ENCODE measurements at regions not wholly inside any gene's neighbourhood (a gene's known extent, or its start where the extent isn't known, plus 50 kb on each side); places are given as distances from the start of the nearest gene placed in this dataset.

DNA sequence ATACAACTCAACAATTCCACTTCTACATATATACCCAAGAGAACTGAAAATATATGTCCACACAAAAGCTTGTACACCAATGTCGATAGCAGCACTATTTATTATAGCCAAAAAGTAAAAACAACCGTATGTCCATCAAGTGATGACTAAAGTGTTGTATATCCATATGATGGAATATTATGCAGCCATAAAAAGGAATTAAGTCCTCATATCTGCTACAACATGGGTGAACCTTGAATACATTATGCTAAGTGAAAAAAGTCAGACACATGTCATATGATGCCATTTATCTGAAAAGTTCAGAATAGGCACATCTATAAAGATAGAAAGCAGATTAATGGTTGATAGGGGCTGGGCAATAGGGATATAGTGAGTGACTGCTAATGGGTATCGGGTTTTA lies 204.5 kb downstream of the KCNRG start:
- H3K4me3 ChIP-seq (ENCODE audit: low read depth in 1 of 2, low read length in 1 of 2) = no peak overlapping the region
- no peaks in the 10 kb centered on the region for H3K36me3 ChIP-seq
- no peaks in the 10 kb centered on the region for H3K27me3 ChIP-seq
- H3K4me1 ChIP-seq (ENCODE audit: control insufficient read depth in 1 of 2, insufficient read depth in 1 of 2, low read depth in 1 of 2, low read length in 1 of 2) = peaks cover 38 to 42% of the 10 kb centered on the region in 2 experiments
- H3K27ac ChIP-seq = no peak overlapping the region
- TF ChIP-seq CTCF (IDR thresholded peaks at IDR 0.05) = no peak
- no peaks in the 10 kb centered on the region for H3K9me3 ChIP-seq

GRCh38 chr13:50220938-50221337 lies 205.7 kb downstream of the KCNRG start:
- Histone ChIP-seq H3K4me1 (ENCODE audit: control insufficient read depth in 1 of 2, insufficient read depth in 1 of 2, low read depth in 1 of 2, low read length in 1 of 2) (peaks cover 38 to 42% of the 10 kb centered on the region in 2 experiments), H3K27ac (peak overlapping the region; percentile 74), H3K9me3 (no peaks in the 10 kb centered on the region), H3K4me3 (ENCODE audit: low read depth in 1 of 2, low read length in 1 of 2) (peak overlapping the region in 1 of 2 experiments; percentile 19), H3K36me3 (no peaks in the 10 kb centered on the region), H3K27me3 (no peaks in the 10 kb centered on the region)
- no peak for TF ChIP-seq CTCF (IDR thresholded peaks at IDR 0.05)

- Histone ChIP-seq H3K27ac (peak overlapping the region; percentile 57), H3K36me3 (no peaks in the 10 kb centered on the region), H3K4me1 (ENCODE audit: control insufficient read depth in 1 of 2, insufficient read depth in 1 of 2, low read depth in 1 of 2, low read length in 1 of 2) (peaks cover 38 to 42% of the 10 kb centered on the region in 2 experiments), H3K4me3 (ENCODE audit: low read depth in 1 of 2, low read length in 1 of 2) (peak overlapping the region in 1 of 2 experiments; percentile 8), H3K9me3 (no peaks in the 10 kb centered on the region), H3K27me3 (no peaks in the 10 kb centered on the region)
- no peak for TF ChIP-seq CTCF (IDR thresholded peaks at IDR 0.05)
These were observed 207.5 kb downstream of the KCNRG start for GRCh38 chr13:50222569-50223332.

DNA sequence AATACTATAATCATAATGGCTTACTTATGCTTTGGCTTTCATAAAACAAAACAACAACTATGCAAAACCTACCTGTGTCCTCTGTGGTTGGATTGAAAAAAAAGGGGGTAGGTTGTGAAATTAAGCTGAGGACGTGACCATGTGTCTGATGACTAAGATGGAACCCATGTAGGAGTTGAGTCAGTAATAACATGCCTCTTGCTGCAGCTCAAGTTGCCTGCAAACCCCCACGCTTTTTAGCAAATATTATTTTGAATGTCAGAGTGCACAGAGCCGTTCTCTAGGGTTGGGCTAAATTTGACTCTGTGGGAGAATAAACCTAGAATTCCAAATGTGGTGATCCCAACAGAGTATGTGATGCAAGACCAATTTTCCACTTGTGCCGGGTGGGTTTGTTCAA lies 209.3 kb downstream of the KCNRG start:
- no peak for TF ChIP-seq CTCF (IDR thresholded peaks at IDR 0.05)
- no peaks in the 10 kb centered on the region for H3K36me3 ChIP-seq
- H3K9me3 ChIP-seq = no peaks in the 10 kb centered on the region
- H3K4me3 ChIP-seq (ENCODE audit: low read depth in 1 of 2, low read length in 1 of 2) = no peak overlapping the region
- peaks cover 38 to 42% of the 10 kb centered on the region in 2 experiments for H3K4me1 ChIP-seq (ENCODE audit: control insufficient read depth in 1 of 2, insufficient read depth in 1 of 2, low read depth in 1 of 2, low read length in 1 of 2)
- no peaks in the 10 kb centered on the region for H3K27me3 ChIP-seq
- no peak overlapping the region for H3K27ac ChIP-seq

GRCh38 chr13:50225193-50226155 lies 210.2 kb downstream of the KCNRG start:
- Histone ChIP-seq H3K36me3 (no peaks in the 10 kb centered on the region), H3K4me3 (ENCODE audit: low read depth in 1 of 2, low read length in 1 of 2) (no peak overlapping the region), H3K27me3 (no peaks in the 10 kb centered on the region), H3K27ac (no peak overlapping the region), H3K4me1 (ENCODE audit: control insufficient read depth in 1 of 2, insufficient read depth in 1 of 2, low read depth in 1 of 2, low read length in 1 of 2) (peaks cover 42 to 43% of the 10 kb centered on the region in 2 experiments), H3K9me3 (no peaks in the 10 kb centered on the region)
- no peak for TF ChIP-seq CTCF (IDR thresholded peaks at IDR 0.05)
